Caco-2 (cell line): ENCODE measurements at regions not wholly inside any gene's neighbourhood (a gene's known extent, or its start where the extent isn't known, plus 50 kb on each side); places are given as distances from the start of the nearest gene placed in this dataset.

Experiments
- BruUV-seq: library from RNA; stranded (reverse); fragments of 400-500 nt; replicated peaks from 2 replicates; lab custom pipeline; 2021; lab: Mats Ljungman, UMichigan
- CTCF ChIA-PET: fragments of 300-600 bp; sonication (Branson Sonifier 250); formaldehyde crosslinking; loops from one replicate; lab custom pipeline; 2022; ENCODE audit warnings: antibody characterized with exemption; lab: Charles Lee
- POLR2A ChIA-PET: fragments of 300-600 bp; sonication (Branson Sonifier 250); formaldehyde crosslinking; loops from one replicate; lab custom pipeline; 2022; ENCODE audit warnings: antibody characterized with exemption; lab: Charles Lee
- DNase-seq, 2 experiments: peaks; one replicate each; pipeline versions ENCODE4 v3.0.0 to v3.0.0-alpha.2; 2020 to 2022
- H3K27me3 ChIP-seq: replicated peaks from 2 replicates; pipeline ENCODE4 v1.6.0; 2011; ENCODE audit warnings: low read length; ENCODE audit not compliant: control insufficient read depth, insufficient read depth
- H3K36me3 ChIP-seq: 2 replicates; pipeline ENCODE4 v1.5.1; 2011; ENCODE audit warnings: low read length; ENCODE audit not compliant: control insufficient read depth, insufficient read depth
- H3K4me1 ChIP-seq: fragments of 250-450 bp; sonication (Bioruptor Pico); 2 replicates; pipeline ENCODE4 v1.5.1; 2020; ENCODE audit warnings: mild to moderate bottlenecking
- H3K4me3 ChIP-seq: 2 replicates; pipeline ENCODE4 v1.5.1; 2011; ENCODE audit warnings: low read depth, mild to moderate bottlenecking, control low read depth, low read length
- H3K9me3 ChIP-seq: fragments of 250-450 bp; sonication (Bioruptor Pico); 2 replicates; pipeline ENCODE4 v1.5.1; 2020; ENCODE audit warnings: mild to moderate bottlenecking, moderate library complexity
- H3K27ac Mint-ChIP-seq: one replicate; pipeline ENCODE4 v1.8.0; 2022; ENCODE audit warnings: mixed read lengths; ENCODE audit not compliant: unreplicated experiment
- H3K27me3 Mint-ChIP-seq: one replicate; pipeline ENCODE4 v1.8.0; 2022; ENCODE audit warnings: mixed read lengths; ENCODE audit not compliant: insufficient read depth, unreplicated experiment
- H3K36me3 Mint-ChIP-seq: one replicate; pipeline ENCODE4 v1.8.0; 2022; ENCODE audit warnings: mild to moderate bottlenecking, mixed read lengths; ENCODE audit not compliant: insufficient read depth, unreplicated experiment
- H3K4me1 Mint-ChIP-seq: one replicate; pipeline ENCODE4 v1.8.0; 2022; ENCODE audit warnings: low read depth, mixed read lengths; ENCODE audit not compliant: unreplicated experiment
- H3K4me3 Mint-ChIP-seq: one replicate; pipeline ENCODE4 v1.8.0; 2022; ENCODE audit warnings: mild to moderate bottlenecking, moderate library complexity, mixed read lengths; ENCODE audit not compliant: unreplicated experiment
- H3K9me3 Mint-ChIP-seq: one replicate; pipeline ENCODE4 v1.8.0; 2022; ENCODE audit warnings: mixed read lengths; ENCODE audit not compliant: unreplicated experiment
- intact Hi-C: fragments of 100-400 bp; cut with micrococcal nuclease; formaldehyde crosslinking; loops from one replicate; pipeline ENCODE4 v1.10.0; 2022; ENCODE audit not compliant: unreplicated experiment
- TF ChIP-seq, protein P1 (sequence below), 2 experiments: fragments of 200-600 bp in 1 of 2; IDR thresholded peaks; 1 replicate in 1 of 2; 2 replicates in 1 of 2; pipeline versions ENCODE4 v1.5.1 to v1.8.0; 2011 to 2022; ENCODE audit warnings: antibody characterized with exemption in 1 of 2, control low read depth in 1 of 2, inconsistent platforms in 1 of 2, low read depth in 1 of 2, low read length in 1 of 2, mild to moderate bottlenecking in 1 of 2, moderate library complexity in 1 of 2; ENCODE audit not compliant: insufficient read depth in 1 of 2, severe bottlenecking in 1 of 2, unreplicated experiment in 1 of 2

- no TSS peak for BruUV-seq
- no peak overlapping the region for H3K4me3 Mint-ChIP-seq
- no peaks in the 10 kb centered on the region for H3K36me3 Mint-ChIP-seq
- intact Hi-C loops = no loop called here
- no peaks in the 10 kb centered on the region for H3K27me3 ChIP-seq
- H3K27me3 Mint-ChIP-seq = no peaks in the 10 kb centered on the region
- H3K4me3 ChIP-seq = no peak overlapping the region
- no peak for DNase-seq
- ChIA-PET CTCF (no interaction called here), POLR2A (no interaction called here)
- H3K4me1 ChIP-seq = no peaks in the 10 kb centered on the region
- TF ChIP-seq, protein P1, sequence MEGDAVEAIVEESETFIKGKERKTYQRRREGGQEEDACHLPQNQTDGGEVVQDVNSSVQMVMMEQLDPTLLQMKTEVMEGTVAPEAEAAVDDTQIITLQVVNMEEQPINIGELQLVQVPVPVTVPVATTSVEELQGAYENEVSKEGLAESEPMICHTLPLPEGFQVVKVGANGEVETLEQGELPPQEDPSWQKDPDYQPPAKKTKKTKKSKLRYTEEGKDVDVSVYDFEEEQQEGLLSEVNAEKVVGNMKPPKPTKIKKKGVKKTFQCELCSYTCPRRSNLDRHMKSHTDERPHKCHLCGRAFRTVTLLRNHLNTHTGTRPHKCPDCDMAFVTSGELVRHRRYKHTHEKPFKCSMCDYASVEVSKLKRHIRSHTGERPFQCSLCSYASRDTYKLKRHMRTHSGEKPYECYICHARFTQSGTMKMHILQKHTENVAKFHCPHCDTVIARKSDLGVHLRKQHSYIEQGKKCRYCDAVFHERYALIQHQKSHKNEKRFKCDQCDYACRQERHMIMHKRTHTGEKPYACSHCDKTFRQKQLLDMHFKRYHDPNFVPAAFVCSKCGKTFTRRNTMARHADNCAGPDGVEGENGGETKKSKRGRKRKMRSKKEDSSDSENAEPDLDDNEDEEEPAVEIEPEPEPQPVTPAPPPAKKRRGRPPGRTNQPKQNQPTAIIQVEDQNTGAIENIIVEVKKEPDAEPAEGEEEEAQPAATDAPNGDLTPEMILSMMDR (IDR thresholded peaks at IDR 0.05; ENCODE audit: insufficient read depth in 1 of 2, low read depth in 1 of 2, low read length in 1 of 2, severe bottlenecking in 1 of 2, unreplicated experiment in 1 of 2) = no peak
- no peaks in the 10 kb centered on the region for H3K9me3 ChIP-seq
- H3K27ac Mint-ChIP-seq = no peak overlapping the region
- H3K4me1 Mint-ChIP-seq = no peaks in the 10 kb centered on the region
- H3K9me3 Mint-ChIP-seq = no peaks in the 10 kb centered on the region
- H3K36me3 ChIP-seq = no peaks in the 10 kb centered on the region
Observed at GRCh38 chr4:136001791-136002190, 1530.5 kb downstream of the PCDH18 start.

- H3K4me1 Mint-ChIP-seq = no peaks in the 10 kb centered on the region
- Histone ChIP-seq H3K9me3 (no peaks in the 10 kb centered on the region), H3K36me3 (no peaks in the 10 kb centered on the region), H3K4me1 (no peaks in the 10 kb centered on the region), H3K27me3 (no peaks in the 10 kb centered on the region), H3K4me3 (no peak overlapping the region)
- H3K27ac Mint-ChIP-seq = no peak overlapping the region
- no peak overlapping the region for H3K4me3 Mint-ChIP-seq
- ChIA-PET POLR2A (no interaction called here), CTCF (no interaction called here)
- no TSS peak for BruUV-seq
- intact Hi-C loops = no loop called here
- TF ChIP-seq, protein P1 (IDR thresholded peaks at IDR 0.05; ENCODE audit: insufficient read depth in 1 of 2, low read depth in 1 of 2, low read length in 1 of 2, severe bottlenecking in 1 of 2, unreplicated experiment in 1 of 2) = no peak
- no peaks in the 10 kb centered on the region for H3K9me3 Mint-ChIP-seq
- H3K36me3 Mint-ChIP-seq = no peaks in the 10 kb centered on the region
- DNase-seq = no peak
- H3K27me3 Mint-ChIP-seq = peaks cover 2% of the 10 kb centered on the region
Observed at GRCh38 chr4:136000246-136000645, 1532.0 kb downstream of the PCDH18 start.

GRCh38 chr4:135994360-135994759 is 1537.9 kb downstream of the PCDH18 start:
- no peak for DNase-seq
- Mint-ChIP-seq H3K9me3 (no peaks in the 10 kb centered on the region), H3K27ac (no peak overlapping the region), H3K4me3 (no peak overlapping the region), H3K36me3 (no peaks in the 10 kb centered on the region), H3K4me1 (no peaks in the 10 kb centered on the region), H3K27me3 (peaks cover 3% of the 10 kb centered on the region)
- CTCF ChIA-PET = no interaction called here
- Histone ChIP-seq H3K4me1 (no peaks in the 10 kb centered on the region), H3K9me3 (no peaks in the 10 kb centered on the region), H3K4me3 (no peak overlapping the region), H3K36me3 (no peaks in the 10 kb centered on the region), H3K27me3 (no peaks in the 10 kb centered on the region)
- POLR2A ChIA-PET = no interaction called here
- TF ChIP-seq, protein P1 (IDR thresholded peaks at IDR 0.05; ENCODE audit: insufficient read depth in 1 of 2, low read depth in 1 of 2, low read length in 1 of 2, severe bottlenecking in 1 of 2, unreplicated experiment in 1 of 2) = no peak
- intact Hi-C loops = no loop called here
- no TSS peak for BruUV-seq
